MM.1S (cell line): ENCODE measurements at regions not wholly inside any gene's neighbourhood (a gene's known extent, or its start where the extent isn't known, plus 50 kb on each side); places are given as distances from the start of the nearest gene placed in this dataset.

Experiments used
- DNase-seq: peaks from one replicate; pipeline ENCODE4 v3.0.0-alpha.2; 2015
- H2AFZ ChIP-seq: fragments of 300-600 bp; sonication (generic); 2 replicates; pipeline ENCODE4 v1.6.0; 2016; ENCODE audit warnings: antibody characterized with exemption, low read length
- H3F3A ChIP-seq: fragments of 300-600 bp; sonication (generic); 2 replicates; pipeline ENCODE4 v1.6.1; 2016; ENCODE audit warnings: mild to moderate bottlenecking, antibody characterized with exemption, low read length, moderate library complexity, mixed read lengths; ENCODE audit not compliant: insufficient read depth
- H3K27ac ChIP-seq: fragments of 300-600 bp; sonication (generic); 2 replicates; pipeline ENCODE4 v1.5.1; 2016; ENCODE audit warnings: mild to moderate bottlenecking, low read length
- H3K27me3 ChIP-seq: fragments of 300-600 bp; sonication (generic); replicated peaks from 2 replicates; pipeline ENCODE4 v1.6.0; 2016; ENCODE audit warnings: low read length; ENCODE audit not compliant: insufficient read depth
- H3K36me3 ChIP-seq: fragments of 300-600 bp; sonication (generic); replicated peaks from 2 replicates; pipeline ENCODE4 v1.6.1; 2016; ENCODE audit warnings: mild to moderate bottlenecking, low read length, mixed read lengths; ENCODE audit not compliant: insufficient read depth
- H3K4me1 ChIP-seq: fragments of 300-600 bp; sonication (generic); 2 replicates; pipeline ENCODE4 v1.6.1; 2016; ENCODE audit warnings: low read length, mixed read lengths
- H3K4me2 ChIP-seq: fragments of 300-600 bp; sonication (generic); 2 replicates; pipeline ENCODE4 v1.6.0; 2016; ENCODE audit warnings: low read depth, low read length
- H3K4me3 ChIP-seq: fragments of 300-600 bp; sonication (generic); 2 replicates; pipeline ENCODE4 v1.5.1; 2016; ENCODE audit warnings: low read length, mixed read lengths
- H3K79me2 ChIP-seq: fragments of 300-600 bp; sonication (generic); 2 replicates; pipeline ENCODE4 v1.6.1; 2016; ENCODE audit warnings: mixed run types, low read length, mixed read lengths
- H3K9ac ChIP-seq: fragments of 300-600 bp; sonication (generic); 2 replicates; pipeline ENCODE4 v1.6.1; 2016; ENCODE audit warnings: low read length, mixed read lengths
- H3K9me2 ChIP-seq: fragments of 300-600 bp; sonication (generic); replicated peaks from 2 replicates; pipeline ENCODE4 v1.6.1; 2016; ENCODE audit warnings: mild to moderate bottlenecking, low read length, mixed read lengths; ENCODE audit not compliant: insufficient read depth
- H3K9me3 ChIP-seq: fragments of 300-600 bp; sonication (generic); replicated peaks from 2 replicates; pipeline ENCODE4 v1.6.1; 2016; ENCODE audit warnings: mild to moderate bottlenecking, low read length, mixed read lengths; ENCODE audit not compliant: insufficient read depth
- H4K20me1 ChIP-seq: fragments of 300-600 bp; sonication (generic); 2 replicates; pipeline ENCODE4 v1.6.1; 2016; ENCODE audit warnings: mild to moderate bottlenecking, low read length, moderate library complexity, mixed read lengths; ENCODE audit not compliant: insufficient read depth
- EZH2 ChIP-seq: fragments of 300-600 bp; sonication (generic); optimal IDR thresholded peaks from 2 replicates; pipeline ENCODE3; 2017; ENCODE audit warnings: low read depth, mild to moderate bottlenecking, antibody characterized with exemption, low read length, mixed read lengths
- EZH2phosphoT487 ChIP-seq: fragments of 300-600 bp; sonication (generic); IDR thresholded peaks from 2 replicates; pipeline ENCODE4 v1.6.1; 2018; ENCODE audit warnings: antibody characterized with exemption, low read length
- TF ChIP-seq, protein P1 (sequence below): fragments of 300-600 bp; sonication (generic); IDR thresholded peaks from 2 replicates; pipeline ENCODE4 v1.5.1; 2016; ENCODE audit warnings: antibody characterized with exemption, low read length, mixed read lengths

DNA sequence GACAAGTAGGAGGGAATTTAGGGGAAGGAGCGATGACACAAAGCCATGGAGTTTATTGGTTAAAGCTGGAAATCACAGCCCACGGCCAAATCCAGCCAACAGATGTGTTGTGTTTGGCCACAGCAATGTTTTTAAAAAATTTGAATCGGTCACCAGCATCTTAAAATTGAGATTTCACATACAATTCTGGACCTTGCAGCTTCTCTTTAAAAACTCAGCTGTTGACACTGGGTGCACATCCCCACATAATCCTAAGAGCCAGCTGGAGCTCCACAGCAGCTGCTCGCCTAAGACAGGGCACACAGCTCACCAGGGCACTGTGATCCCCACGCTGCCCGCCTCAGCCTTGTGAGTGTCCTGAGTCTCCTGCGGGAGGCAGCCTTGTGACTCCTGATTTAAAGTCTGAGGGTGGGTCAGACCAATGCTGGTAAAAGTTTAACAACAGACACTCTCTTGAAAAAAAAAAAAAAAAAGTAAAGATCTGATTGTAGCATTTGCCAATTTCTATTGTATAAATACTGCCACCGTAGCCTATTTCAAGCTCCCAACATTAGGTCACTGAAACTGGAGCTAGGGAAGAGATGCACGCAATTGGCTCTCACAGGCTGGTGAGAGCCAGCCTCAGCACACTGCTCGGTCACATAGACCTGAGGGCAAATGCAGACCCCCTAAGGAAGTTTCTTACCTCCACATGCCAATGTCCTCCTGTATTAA lies 124.8 kb downstream of the HSD17B3 start:
- Histone ChIP-seq H3K9me3 (no peaks in the 10 kb centered on the region), H3F3A (no peaks in the 10 kb centered on the region), H3K4me2 (no peak overlapping the region), H3K4me1 (no peaks in the 10 kb centered on the region), H3K27me3 (no peaks in the 10 kb centered on the region), H2AFZ (no peak overlapping the region), H3K79me2 (no peaks in the 10 kb centered on the region), H3K4me3 (no peak overlapping the region), H3K9me2 (no peaks in the 10 kb centered on the region), H3K9ac (no peak overlapping the region), H3K36me3 (no peaks in the 10 kb centered on the region), H4K20me1 (no peaks in the 10 kb centered on the region), H3K27ac (no peak overlapping the region)
- TF ChIP-seq EZH2 (no peak), EZH2phosphoT487 (no peak)
- TF ChIP-seq, protein P1, sequence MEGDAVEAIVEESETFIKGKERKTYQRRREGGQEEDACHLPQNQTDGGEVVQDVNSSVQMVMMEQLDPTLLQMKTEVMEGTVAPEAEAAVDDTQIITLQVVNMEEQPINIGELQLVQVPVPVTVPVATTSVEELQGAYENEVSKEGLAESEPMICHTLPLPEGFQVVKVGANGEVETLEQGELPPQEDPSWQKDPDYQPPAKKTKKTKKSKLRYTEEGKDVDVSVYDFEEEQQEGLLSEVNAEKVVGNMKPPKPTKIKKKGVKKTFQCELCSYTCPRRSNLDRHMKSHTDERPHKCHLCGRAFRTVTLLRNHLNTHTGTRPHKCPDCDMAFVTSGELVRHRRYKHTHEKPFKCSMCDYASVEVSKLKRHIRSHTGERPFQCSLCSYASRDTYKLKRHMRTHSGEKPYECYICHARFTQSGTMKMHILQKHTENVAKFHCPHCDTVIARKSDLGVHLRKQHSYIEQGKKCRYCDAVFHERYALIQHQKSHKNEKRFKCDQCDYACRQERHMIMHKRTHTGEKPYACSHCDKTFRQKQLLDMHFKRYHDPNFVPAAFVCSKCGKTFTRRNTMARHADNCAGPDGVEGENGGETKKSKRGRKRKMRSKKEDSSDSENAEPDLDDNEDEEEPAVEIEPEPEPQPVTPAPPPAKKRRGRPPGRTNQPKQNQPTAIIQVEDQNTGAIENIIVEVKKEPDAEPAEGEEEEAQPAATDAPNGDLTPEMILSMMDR = no peak
- no peak for DNase-seq

DNA sequence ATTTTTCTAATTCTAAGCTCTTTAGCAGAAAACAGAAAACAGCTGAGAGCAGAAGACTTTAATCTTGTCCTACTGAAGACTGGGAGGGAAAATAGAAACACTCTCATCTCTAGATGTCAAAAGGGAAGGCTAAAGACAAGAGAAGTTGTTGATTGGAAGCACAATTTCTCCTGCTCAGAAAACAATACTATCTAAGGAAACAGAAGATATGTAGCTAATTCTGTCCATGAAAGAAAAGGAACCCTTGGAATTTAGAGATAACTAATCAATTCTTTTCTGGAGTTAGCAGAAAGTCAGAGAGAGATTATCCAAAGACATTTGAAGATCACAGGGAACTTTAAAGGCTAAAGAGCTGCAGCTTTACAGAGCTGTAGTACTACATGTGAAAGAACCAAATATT lies 126.2 kb downstream of the HSD17B3 start:
- H3K27me3 ChIP-seq = no peaks in the 10 kb centered on the region
- no peak for DNase-seq
- H3K27ac ChIP-seq = no peak overlapping the region
- H3K9ac ChIP-seq = no peak overlapping the region
- H2AFZ ChIP-seq = no peak overlapping the region
- H3K9me3 ChIP-seq = no peaks in the 10 kb centered on the region
- H3K79me2 ChIP-seq = no peaks in the 10 kb centered on the region
- H3K4me3 ChIP-seq = no peak overlapping the region
- no peaks in the 10 kb centered on the region for H3K36me3 ChIP-seq
- no peaks in the 10 kb centered on the region for H3F3A ChIP-seq
- H3K4me2 ChIP-seq = no peak overlapping the region
- H3K9me2 ChIP-seq = no peaks in the 10 kb centered on the region
- no peaks in the 10 kb centered on the region for H3K4me1 ChIP-seq
- no peak for TF ChIP-seq EZH2phosphoT487
- TF ChIP-seq, protein P1 = no peak
- no peak for TF ChIP-seq EZH2
- H4K20me1 ChIP-seq = no peaks in the 10 kb centered on the region

DNA sequence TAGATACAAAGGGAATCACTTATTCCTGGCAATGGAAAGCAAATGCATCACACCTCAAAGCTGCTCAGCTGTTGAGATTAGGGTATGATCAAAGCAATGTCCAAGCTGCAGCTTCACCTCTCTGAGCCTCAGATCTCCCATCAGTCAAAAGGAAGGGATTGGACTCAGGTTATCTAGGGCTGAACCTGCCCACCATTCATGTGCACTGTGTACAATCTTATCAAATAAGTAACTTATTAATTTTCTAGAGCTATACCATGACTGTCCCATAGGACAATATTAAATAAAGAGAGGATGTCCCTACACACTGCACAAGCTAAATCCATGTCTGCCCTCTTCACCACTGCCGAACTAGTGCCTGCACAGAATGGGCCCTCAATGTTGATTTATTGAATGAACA lies 127.0 kb downstream of the HSD17B3 start:
- no peaks in the 10 kb centered on the region for H3K36me3 ChIP-seq
- H3K4me1 ChIP-seq = no peaks in the 10 kb centered on the region
- H3K9me3 ChIP-seq = no peaks in the 10 kb centered on the region
- H3K79me2 ChIP-seq = no peaks in the 10 kb centered on the region
- no peak overlapping the region for H3K27ac ChIP-seq
- no peaks in the 10 kb centered on the region for H3F3A ChIP-seq
- no peak for DNase-seq
- H3K4me3 ChIP-seq = no peak overlapping the region
- no peak overlapping the region for H3K9ac ChIP-seq
- H2AFZ ChIP-seq = no peak overlapping the region
- H3K27me3 ChIP-seq = no peaks in the 10 kb centered on the region
- H3K4me2 ChIP-seq = no peak overlapping the region
- TF ChIP-seq EZH2 = no peak
- TF ChIP-seq EZH2phosphoT487 = no peak
- TF ChIP-seq, protein P1 = no peak
- H3K9me2 ChIP-seq = no peaks in the 10 kb centered on the region
- no peaks in the 10 kb centered on the region for H4K20me1 ChIP-seq
